ENCODE measurements at regions not wholly inside any gene's neighbourhood (a gene's known extent, or its start where the extent isn't known, plus 50 kb on each side); places are given as distances from the start of the nearest gene placed in this dataset.

- no peak for TF ChIP-seq MXD1 (CRISPR knock-in tag; IDR thresholded peaks at IDR 0.05)
- TF ChIP-seq TMF1 (CRISPR knock-in tag; IDR thresholded peaks at IDR 0.05; ENCODE audit: low read depth), result no peak
- no peak for TF ChIP-seq CCDC6 (CRISPR knock-in tag; IDR thresholded peaks at IDR 0.05)
- TF ChIP-seq ELF3 (CRISPR knock-in tag; IDR thresholded peaks at IDR 0.05), result 0 out of 2 replicates have a peak, but pooled peaks have one; percentile 15
- TF ChIP-seq XRCC5 (optimal IDR thresholded peaks at IDR 0.05; ENCODE audit: low read length), result peak; percentile 33
- TF ChIP-seq ZIK1 (CRISPR knock-in tag; IDR thresholded peaks at IDR 0.05; ENCODE audit: borderline replicate concordance, low read depth), result no peak
- no peak for TF ChIP-seq ATF5 (CRISPR knock-in tag; IDR thresholded peaks at IDR 0.05; ENCODE audit: low read depth)
- no peak for TF ChIP-seq ZNF772 (CRISPR knock-in tag; IDR thresholded peaks at IDR 0.05)
- no peak for TF ChIP-seq FOSL1 (CRISPR knock-in tag; IDR thresholded peaks at IDR 0.05; ENCODE audit: borderline replicate concordance)
- TF ChIP-seq IKZF4 (CRISPR knock-in tag; IDR thresholded peaks at IDR 0.05; ENCODE audit: borderline replicate concordance, low read depth, not compliant biosample characterization), result no peak
- no peak for TF ChIP-seq ZNF549 (CRISPR knock-in tag; IDR thresholded peaks at IDR 0.05)
- TF ChIP-seq YEATS2 (CRISPR knock-in tag; IDR thresholded peaks at IDR 0.05; ENCODE audit: borderline replicate concordance), result 0 out of 2 replicates have a peak, but pooled peaks have one; percentile 28
- no peak for TF ChIP-seq PAX8 (CRISPR knock-in tag; IDR thresholded peaks at IDR 0.05; ENCODE audit: borderline replicate concordance)
- TF ChIP-seq SP140L (CRISPR knock-in tag; IDR thresholded peaks at IDR 0.05; ENCODE audit: borderline replicate concordance), result no peak
- no peak for TF ChIP-seq NR2C2 (CRISPR knock-in tag; IDR thresholded peaks at IDR 0.05; ENCODE audit: borderline replicate concordance)
- TF ChIP-seq CTCF (CRISPR knock-in tag; IDR thresholded peaks at IDR 0.05), result peak; percentile 83
- peak; percentile 89 for TF ChIP-seq STAG1 (CRISPR knock-in tag; IDR thresholded peaks at IDR 0.05)
- TF ChIP-seq ARID5B (CRISPR knock-in tag; IDR thresholded peaks at IDR 0.05), result no peak
- 0 out of 2 replicates have a peak, but pooled peaks have one; percentile 46 for TF ChIP-seq ZSCAN9 (CRISPR knock-in tag; IDR thresholded peaks at IDR 0.05; ENCODE audit: borderline replicate concordance)
Observed at GRCh38 chr2:176454893-176455815, 185.9 kb downstream of the MTX2 start (continued).

Data from HepG2 (cell line).